ENCODE measurements at regions not wholly inside any gene's neighbourhood (a gene's known extent, or its start where the extent isn't known, plus 50 kb on each side); places are given as distances from the start of the nearest gene placed in this dataset.

GRCh38 chr13:62014299-62014698 is 598.6 kb upstream of the PCDH20 start:
- Histone ChIP-seq H3K27ac (no peak overlapping the region), H3K4me3 (no peak overlapping the region), H3K27me3 (replicated peaks; ENCODE audit: insufficient read depth) (no peaks in the 10 kb centered on the region), H3K9me3 (no peaks in the 10 kb centered on the region), H3K36me3 (no peaks in the 10 kb centered on the region), H3K4me1 (ENCODE audit: control insufficient read depth in 1 of 2, low read depth in 2 of 2) (no peaks in the 10 kb centered on the region)
- ATAC-seq (ENCODE audit: insufficient number of reproducible peaks, low FRiP score, low read depth) (no peak), DNase-seq (ENCODE audit: low spot score) (no peak)
- no peak for TF ChIP-seq CTCF (IDR thresholded peaks at IDR 0.05)

- Histone ChIP-seq H3K9me3 (no peaks in the 10 kb centered on the region), H3K27me3 (replicated peaks; ENCODE audit: insufficient read depth) (no peaks in the 10 kb centered on the region), H3K4me1 (ENCODE audit: control insufficient read depth in 1 of 2, low read depth in 2 of 2) (no peaks in the 10 kb centered on the region), H3K4me3 (no peak overlapping the region), H3K27ac (no peak overlapping the region), H3K36me3 (no peaks in the 10 kb centered on the region)
- ATAC-seq (ENCODE audit: insufficient number of reproducible peaks, low FRiP score, low read depth) (no peak), DNase-seq (ENCODE audit: low spot score) (no peak)
- TF ChIP-seq CTCF (IDR thresholded peaks at IDR 0.05) = no peak
Observed at GRCh38 chr13:62003452-62003851, 587.8 kb upstream of the PCDH20 start.

GRCh38 chr13:61994174-61994573 is 578.5 kb upstream of the PCDH20 start:
- no peaks in the 10 kb centered on the region for H3K4me1 ChIP-seq (ENCODE audit: control insufficient read depth in 1 of 2, low read depth in 2 of 2)
- no peak overlapping the region for H3K27ac ChIP-seq
- H3K27me3 ChIP-seq (replicated peaks; ENCODE audit: insufficient read depth) = no peaks in the 10 kb centered on the region
- no peaks in the 10 kb centered on the region for H3K36me3 ChIP-seq
- TF ChIP-seq CTCF (IDR thresholded peaks at IDR 0.05) = no peak
- no peaks in the 10 kb centered on the region for H3K9me3 ChIP-seq
- DNase-seq (ENCODE audit: low spot score) = no peak
- ATAC-seq (ENCODE audit: insufficient number of reproducible peaks, low FRiP score, low read depth) = no peak
- H3K4me3 ChIP-seq = no peak overlapping the region

- no peak for ATAC-seq (ENCODE audit: insufficient number of reproducible peaks, low FRiP score, low read depth)
- Histone ChIP-seq H3K36me3 (no peaks in the 10 kb centered on the region), H3K9me3 (no peaks in the 10 kb centered on the region), H3K4me3 (no peak overlapping the region), H3K27ac (no peak overlapping the region), H3K4me1 (ENCODE audit: control insufficient read depth in 1 of 2, low read depth in 2 of 2) (no peaks in the 10 kb centered on the region), H3K27me3 (replicated peaks; ENCODE audit: insufficient read depth) (no peaks in the 10 kb centered on the region)
- no peak for DNase-seq (ENCODE audit: low spot score)
- TF ChIP-seq CTCF (IDR thresholded peaks at IDR 0.05) = no peak
Observed at GRCh38 chr13:61989978-61990377, 574.3 kb upstream of the PCDH20 start.

GRCh38 chr13:61988810-61989209 is 573.2 kb upstream of the PCDH20 start:
- Histone ChIP-seq H3K4me3 (no peak overlapping the region), H3K27me3 (replicated peaks; ENCODE audit: insufficient read depth) (no peaks in the 10 kb centered on the region), H3K4me1 (ENCODE audit: control insufficient read depth in 1 of 2, low read depth in 2 of 2) (no peaks in the 10 kb centered on the region), H3K36me3 (no peaks in the 10 kb centered on the region), H3K9me3 (no peaks in the 10 kb centered on the region), H3K27ac (no peak overlapping the region)
- TF ChIP-seq CTCF (IDR thresholded peaks at IDR 0.05) = no peak
- DNase-seq (ENCODE audit: low spot score) (no peak), ATAC-seq (ENCODE audit: insufficient number of reproducible peaks, low FRiP score, low read depth) (no peak)
